Activated CD8-positive, alpha-beta T cell treated with anti-CD3 and anti-CD28 coated beads for 36 hours (primary cell): ENCODE measurements at regions not wholly inside any gene's neighbourhood (a gene's known extent, or its start where the extent isn't known, plus 50 kb on each side); places are given as distances from the start of the nearest gene placed in this dataset.

Experiments used
- ATAC-seq: fragments of 200-7000 bp; cut with Tn5 transposase; one replicate; pipeline ENCODE4 v1.10.0; 2021; ENCODE audit warnings: mild to moderate bottlenecking, moderate library complexity
- CTCF ChIA-PET: fragments of 350-600 bp; sonication (Branson Sonifier 250); formaldehyde crosslinking; loops from one replicate; lab custom pipeline; 2021; ENCODE audit warnings: antibody characterized with exemption; lab: Charles Lee
- POLR2A ChIA-PET: fragments of 350-600 bp; sonication (Branson Sonifier 250); formaldehyde crosslinking; loops from one replicate; lab custom pipeline; 2021; ENCODE audit warnings: antibody characterized with exemption; lab: Charles Lee
- DNase-seq: peaks from one replicate; pipeline ENCODE4 v3.0.0-alpha.2; 2020
- H3K27ac Mint-ChIP-seq: one replicate; pipeline ENCODE4 v1.8.0; 2021; ENCODE audit warnings: mild to moderate bottlenecking, mixed read lengths
- H3K27me3 Mint-ChIP-seq: one replicate; pipeline ENCODE4 v1.8.0; 2021; ENCODE audit warnings: mixed read lengths
- H3K36me3 Mint-ChIP-seq: one replicate; pipeline ENCODE4 v1.8.0; 2021; ENCODE audit warnings: low read depth, mixed read lengths
- H3K4me1 Mint-ChIP-seq: one replicate; pipeline ENCODE4 v1.8.0; 2021; ENCODE audit warnings: low read depth, mixed read lengths
- H3K4me3 Mint-ChIP-seq: one replicate; pipeline ENCODE4 v1.8.0; 2021; ENCODE audit warnings: mild to moderate bottlenecking, moderate library complexity, mixed read lengths
- H3K9me3 Mint-ChIP-seq: one replicate; pipeline ENCODE4 v1.8.0; 2021; ENCODE audit warnings: mixed read lengths
- CTCF ChIP-seq: fragments of 200-600 bp; IDR thresholded peaks from one replicate; pipeline ENCODE4 v1.8.0; 2022; ENCODE audit warnings: antibody characterized with exemption, mild to moderate bottlenecking
- intact Hi-C: fragments of 100-400 bp; cut with micrococcal nuclease; formaldehyde crosslinking; loops from one replicate; pipeline ENCODE4 v1.10.0; 2022

- no peaks in the 10 kb centered on the region for H3K36me3 Mint-ChIP-seq
Measured at GRCh38 chr17:33983824-33984574, 271.1 kb upstream of the CCL2 start.

DNA sequence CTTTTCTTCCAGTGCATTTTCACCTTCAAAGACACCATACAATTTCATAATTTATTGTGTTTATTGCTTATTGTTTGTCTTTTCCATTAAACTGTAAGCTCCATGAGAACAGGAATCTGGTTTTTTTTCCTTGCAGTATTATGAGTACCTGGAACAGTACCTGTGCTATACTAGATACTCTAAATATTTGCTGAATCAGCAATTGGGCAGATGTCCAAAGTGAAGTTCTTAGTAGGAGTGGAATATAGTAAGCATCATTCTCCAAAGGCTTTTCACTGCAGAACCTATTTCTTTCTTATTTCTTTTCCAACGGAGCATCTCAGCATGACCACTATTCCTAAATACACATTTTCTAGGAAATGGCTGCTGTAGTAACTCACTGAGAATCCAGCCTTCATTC, 269.0 kb upstream of the CCL2 start:
- H3K27me3 Mint-ChIP-seq, result peaks cover 12% of the 10 kb centered on the region
- ChIA-PET CTCF (no interaction called here), POLR2A (no interaction called here)
- no peak for TF ChIP-seq CTCF
- DNase-seq (no peak), ATAC-seq (no peak)
- no peak overlapping the region for H3K4me3 Mint-ChIP-seq
- no peaks in the 10 kb centered on the region for H3K4me1 Mint-ChIP-seq
- H3K36me3 Mint-ChIP-seq, result no peaks in the 10 kb centered on the region
- H3K9me3 Mint-ChIP-seq, result no peaks in the 10 kb centered on the region
- intact Hi-C loops, result no loop called here
- no peak overlapping the region for H3K27ac Mint-ChIP-seq

More at GRCh38 chr17:33983824-33984574, 271.1 kb upstream of the CCL2 start:
- POLR2A ChIA-PET, result no interaction called here
- no peak for TF ChIP-seq CTCF
- Mint-ChIP-seq H3K9me3 (no peaks in the 10 kb centered on the region), H3K27me3 (peaks cover 8% of the 10 kb centered on the region), H3K4me1 (no peaks in the 10 kb centered on the region), H3K4me3 (no peak overlapping the region), H3K27ac (no peak overlapping the region)
- DNase-seq (no peak), ATAC-seq (no peak)
- intact Hi-C loops, result no loop called here
- CTCF ChIA-PET, result no interaction called here

GRCh38 chr17:33986566-33986965, 268.5 kb upstream of the CCL2 start:
- ChIA-PET POLR2A (no interaction called here), CTCF (no interaction called here)
- Mint-ChIP-seq H3K27ac (no peak overlapping the region), H3K9me3 (no peaks in the 10 kb centered on the region), H3K4me1 (no peaks in the 10 kb centered on the region), H3K36me3 (no peaks in the 10 kb centered on the region), H3K4me3 (no peak overlapping the region), H3K27me3 (peaks cover 12% of the 10 kb centered on the region)
- intact Hi-C loops, result no loop called here
- no peak for ATAC-seq
- TF ChIP-seq CTCF, result no peak
- DNase-seq, result no peak

GRCh38 chr17:33987162-33987561, 267.9 kb upstream of the CCL2 start:
- intact Hi-C loops, result no loop called here
- ChIA-PET CTCF (no interaction called here), POLR2A (no interaction called here)
- no peak for TF ChIP-seq CTCF
- Mint-ChIP-seq H3K27ac (no peak overlapping the region), H3K4me1 (no peaks in the 10 kb centered on the region), H3K9me3 (no peaks in the 10 kb centered on the region), H3K36me3 (no peaks in the 10 kb centered on the region), H3K4me3 (no peak overlapping the region), H3K27me3 (peaks cover 12% of the 10 kb centered on the region)
- ATAC-seq (no peak), DNase-seq (no peak)

DNA sequence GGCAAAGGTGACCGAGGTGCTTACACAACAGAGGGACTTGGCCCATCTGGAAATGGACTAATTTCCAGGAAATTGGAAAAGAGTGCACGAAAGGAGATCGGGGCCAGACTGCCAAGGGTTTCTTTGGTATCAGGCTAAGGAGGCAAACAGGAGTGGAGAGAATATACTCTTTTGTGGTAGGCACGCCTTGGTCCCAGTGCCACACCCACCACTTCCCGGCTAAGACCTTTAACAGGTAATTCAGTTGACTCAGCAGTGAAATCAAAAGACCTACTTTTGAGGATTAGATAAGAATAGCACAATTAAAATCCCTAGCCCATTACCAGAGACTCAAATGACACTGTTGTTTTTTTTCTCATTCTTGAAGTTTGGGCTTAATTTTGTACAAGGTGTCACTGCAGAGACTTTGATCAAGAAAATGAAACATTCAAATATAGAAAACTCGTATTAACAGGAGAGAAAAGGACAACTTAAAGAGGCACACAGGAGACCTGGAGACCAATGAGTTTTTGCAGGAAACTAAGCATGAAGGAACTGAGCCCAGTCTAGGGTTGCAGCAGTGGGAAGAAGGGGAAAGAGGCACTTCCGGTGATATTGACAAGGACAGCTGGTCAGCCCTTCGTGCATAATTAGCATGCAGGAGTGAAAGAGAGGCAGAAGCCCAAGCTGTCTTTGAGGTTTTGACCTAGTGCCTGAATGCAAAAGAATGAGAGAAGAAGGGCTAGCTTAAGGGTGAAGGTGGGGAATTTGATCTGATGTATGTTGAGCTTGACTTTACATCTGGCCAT, 265.5 kb upstream of the CCL2 start:
- ChIA-PET CTCF (no interaction called here), POLR2A (no interaction called here)
- ATAC-seq (no peak), DNase-seq (no peak)
- no peak overlapping the region for H3K4me3 Mint-ChIP-seq
- no peak overlapping the region for H3K27ac Mint-ChIP-seq
- no peaks in the 10 kb centered on the region for H3K9me3 Mint-ChIP-seq
- H3K27me3 Mint-ChIP-seq, result peaks cover 12% of the 10 kb centered on the region
- no peaks in the 10 kb centered on the region for H3K4me1 Mint-ChIP-seq
- intact Hi-C loops, result no loop called here
- no peaks in the 10 kb centered on the region for H3K36me3 Mint-ChIP-seq
- TF ChIP-seq CTCF, result no peak
